ENCODE measurements at regions not wholly inside any gene's neighbourhood (a gene's known extent, or its start where the extent isn't known, plus 50 kb on each side); places are given as distances from the start of the nearest gene placed in this dataset.

DNA sequence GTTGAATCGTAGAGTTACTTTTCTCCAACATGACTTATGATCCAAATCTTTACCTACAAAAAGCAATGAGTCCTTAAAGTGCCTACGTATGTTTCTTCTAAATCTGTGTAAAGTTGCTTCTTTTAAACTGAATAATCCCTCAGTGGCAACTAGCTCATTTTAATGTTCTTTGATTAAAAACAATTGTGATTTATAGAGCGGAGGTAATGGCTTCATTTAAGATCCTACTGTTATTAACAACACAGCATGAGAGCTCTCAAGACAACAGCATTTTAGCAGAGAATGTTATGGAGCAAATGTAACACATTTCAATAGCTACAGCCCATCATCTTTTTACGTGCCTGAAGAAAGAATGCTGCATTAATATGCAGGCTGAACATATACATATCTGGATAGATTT is 55.3 kb upstream of the VGLL3 start:
- DNase-seq (no peak), ATAC-seq (ENCODE audit: low read depth) (no peak)
- in situ Hi-C loops (cut with MboI; ENCODE audit: low sequenced_read_pairs) = no loop called here
- BruUV-seq (replicated peaks) = no TSS peak
- CTCF ChIA-PET = no interaction called here
- no peaks in the 10 kb centered on the region for H3K9me1 ChIP-seq (ENCODE audit: insufficient read depth, low read length)
- H3K4me2 ChIP-seq (ENCODE audit: low read depth, low read length) = no peak overlapping the region
- intact Hi-C loops (cut with micrococcal nuclease) = no loop called here
- no peak overlapping the region for H3K4ac ChIP-seq (ENCODE audit: low read depth, low read length)
- H2AK5ac ChIP-seq (ENCODE audit: low read depth, low read length) = no peak overlapping the region
- H4K5ac ChIP-seq (ENCODE audit: low read depth, low read length) = no peak overlapping the region
- POLR2A ChIA-PET (ENCODE audit: unreplicated experiment) = no interaction called here
- WGBS, 2 experiments (ENCODE audit: extremely low coverage in 2 of 2, insufficient read length in 1 of 2) = no CpG with 5 or more reads among the region's 4 CpGs
- H4K91ac ChIP-seq (ENCODE audit: insufficient read depth, low read depth, low read length) = no peak overlapping the region
- no peak overlapping the region for H2BK5ac ChIP-seq (ENCODE audit: low read depth, low read length, poor library complexity, severe bottlenecking)
- H3K4me3 ChIP-seq (ENCODE audit: insufficient read depth, low read depth, low read length) = no peak overlapping the region
- H3K9me3 ChIP-seq (ENCODE audit: control insufficient read depth, insufficient read depth, low read length) = no peaks in the 10 kb centered on the region
- TF ChIP-seq, protein P1, sequence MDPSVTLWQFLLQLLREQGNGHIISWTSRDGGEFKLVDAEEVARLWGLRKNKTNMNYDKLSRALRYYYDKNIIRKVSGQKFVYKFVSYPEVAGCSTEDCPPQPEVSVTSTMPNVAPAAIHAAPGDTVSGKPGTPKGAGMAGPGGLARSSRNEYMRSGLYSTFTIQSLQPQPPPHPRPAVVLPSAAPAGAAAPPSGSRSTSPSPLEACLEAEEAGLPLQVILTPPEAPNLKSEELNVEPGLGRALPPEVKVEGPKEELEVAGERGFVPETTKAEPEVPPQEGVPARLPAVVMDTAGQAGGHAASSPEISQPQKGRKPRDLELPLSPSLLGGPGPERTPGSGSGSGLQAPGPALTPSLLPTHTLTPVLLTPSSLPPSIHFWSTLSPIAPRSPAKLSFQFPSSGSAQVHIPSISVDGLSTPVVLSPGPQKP (IDR thresholded peaks at IDR 0.05; ENCODE audit: borderline replicate concordance, low read depth, low read length) = no peak
- TF ChIP-seq MAZ (IDR thresholded peaks at IDR 0.05; ENCODE audit: borderline replicate concordance, low read depth, low read length) (no peak), NFE2L2 (IDR thresholded peaks at IDR 0.05; ENCODE audit: low read depth, low read length) (no peak), CHD1 (IDR thresholded peaks at IDR 0.05; ENCODE audit: low read depth, low read length) (no peak), FOS (IDR thresholded peaks at IDR 0.05; ENCODE audit: low read depth, low read length) (no peak), SMC3 (IDR thresholded peaks at IDR 0.05; ENCODE audit: low read depth, low read length) (no peak), RCOR1 (IDR thresholded peaks at IDR 0.05; ENCODE audit: insufficient replicate concordance, low read length) (no peak)
- TF ChIP-seq, protein P2, sequence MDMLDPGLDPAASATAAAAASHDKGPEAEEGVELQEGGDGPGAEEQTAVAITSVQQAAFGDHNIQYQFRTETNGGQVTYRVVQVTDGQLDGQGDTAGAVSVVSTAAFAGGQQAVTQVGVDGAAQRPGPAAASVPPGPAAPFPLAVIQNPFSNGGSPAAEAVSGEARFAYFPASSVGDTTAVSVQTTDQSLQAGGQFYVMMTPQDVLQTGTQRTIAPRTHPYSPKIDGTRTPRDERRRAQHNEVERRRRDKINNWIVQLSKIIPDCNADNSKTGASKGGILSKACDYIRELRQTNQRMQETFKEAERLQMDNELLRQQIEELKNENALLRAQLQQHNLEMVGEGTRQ (IDR thresholded peaks at IDR 0.05; ENCODE audit: low read depth, low read length) = no peak
- TF ChIP-seq, protein P3, sequence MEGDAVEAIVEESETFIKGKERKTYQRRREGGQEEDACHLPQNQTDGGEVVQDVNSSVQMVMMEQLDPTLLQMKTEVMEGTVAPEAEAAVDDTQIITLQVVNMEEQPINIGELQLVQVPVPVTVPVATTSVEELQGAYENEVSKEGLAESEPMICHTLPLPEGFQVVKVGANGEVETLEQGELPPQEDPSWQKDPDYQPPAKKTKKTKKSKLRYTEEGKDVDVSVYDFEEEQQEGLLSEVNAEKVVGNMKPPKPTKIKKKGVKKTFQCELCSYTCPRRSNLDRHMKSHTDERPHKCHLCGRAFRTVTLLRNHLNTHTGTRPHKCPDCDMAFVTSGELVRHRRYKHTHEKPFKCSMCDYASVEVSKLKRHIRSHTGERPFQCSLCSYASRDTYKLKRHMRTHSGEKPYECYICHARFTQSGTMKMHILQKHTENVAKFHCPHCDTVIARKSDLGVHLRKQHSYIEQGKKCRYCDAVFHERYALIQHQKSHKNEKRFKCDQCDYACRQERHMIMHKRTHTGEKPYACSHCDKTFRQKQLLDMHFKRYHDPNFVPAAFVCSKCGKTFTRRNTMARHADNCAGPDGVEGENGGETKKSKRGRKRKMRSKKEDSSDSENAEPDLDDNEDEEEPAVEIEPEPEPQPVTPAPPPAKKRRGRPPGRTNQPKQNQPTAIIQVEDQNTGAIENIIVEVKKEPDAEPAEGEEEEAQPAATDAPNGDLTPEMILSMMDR (conservative IDR thresholded peaks at IDR 0.05; ENCODE audit: low read depth, low read length) = no peak
- H3K4me1 ChIP-seq (ENCODE audit: control insufficient read depth, insufficient read depth, low read length) = no peaks in the 10 kb centered on the region
- no peak overlapping the region for H3K23ac ChIP-seq (ENCODE audit: low read depth, low read length)
- H3K18ac ChIP-seq (ENCODE audit: low read depth, low read length) = no peak overlapping the region
- no peaks in the 10 kb centered on the region for H3K27me3 ChIP-seq (ENCODE audit: control insufficient read depth, insufficient read depth, low read length)
- H3K9ac ChIP-seq (ENCODE audit: low read depth, low read length) = no peak overlapping the region
- H3K56ac ChIP-seq (ENCODE audit: extremely low read depth, insufficient read depth, low read length) = no peak overlapping the region
- no peak overlapping the region for H3K27ac ChIP-seq (ENCODE audit: insufficient read depth, low read length)
- no peak overlapping the region for H2BK20ac ChIP-seq (ENCODE audit: low read depth, low read length)
- H3K79me1 ChIP-seq (ENCODE audit: low read depth in 1 of 2, low read length in 2 of 2) = no peaks in the 10 kb centered on the region
- no peak overlapping the region for H3K14ac ChIP-seq (replicated peaks; ENCODE audit: low read depth, low read length)
- no peak overlapping the region for H2AK9ac ChIP-seq (replicated peaks; ENCODE audit: low read depth, low read length, poor library complexity)
- H2AFZ ChIP-seq (replicated peaks; ENCODE audit: low read length, poor library complexity) = no peak overlapping the region
- H2BK15ac ChIP-seq (ENCODE audit: low read depth, low read length) = no peak overlapping the region
- no peak overlapping the region for H4K8ac ChIP-seq (ENCODE audit: low read depth in 2 of 2, low read length in 2 of 2)
- no peak overlapping the region for H2BK120ac ChIP-seq (ENCODE audit: low read depth, low read length)
- no peaks in the 10 kb centered on the region for H3K36me3 ChIP-seq (ENCODE audit: control insufficient read depth, insufficient read depth, low read length)
- H4K20me1 ChIP-seq (ENCODE audit: insufficient read depth, low read length) = no peaks in the 10 kb centered on the region
- dilution Hi-C loops (cut with HindIII; ENCODE audit: low sequenced_read_pairs, unreplicated experiment) = no loop called here
